Neural cell (in vitro differentiated cells): ENCODE measurements at regions not wholly inside any gene's neighbourhood (a gene's known extent, or its start where the extent isn't known, plus 50 kb on each side); places are given as distances from the start of the nearest gene placed in this dataset.

Experiments
- H2AFZ ChIP-seq: fragments of 200-600, 300-800 bp; sonication (generic), shearing (Covaris generic); 2 replicates; pipeline ENCODE4 v1.6.0; 2014; ENCODE audit warnings: low read depth, mild to moderate bottlenecking, antibody characterized with exemption, low read length, moderate library complexity
- H3F3A ChIP-seq: fragments of 200-600 bp; shearing (Covaris generic); 2 replicates; pipeline ENCODE4 v1.6.1; 2016; ENCODE audit warnings: mild to moderate bottlenecking, moderate library complexity, mixed read lengths, antibody characterized with exemption, low read length; ENCODE audit not compliant: insufficient read depth, poor library complexity, severe bottlenecking
- H3K27ac ChIP-seq: fragments of 200-600, 300-800 bp; sonication (generic), shearing (Covaris generic); 2 replicates; pipeline ENCODE4 v1.5.1; 2014; ENCODE audit warnings: mild to moderate bottlenecking, low read length, moderate library complexity
- H3K27me3 ChIP-seq: fragments of 300-800, 200-600 bp; sonication (generic), shearing (Covaris generic); 2 replicates; pipeline ENCODE4 v1.6.0; 2014; ENCODE audit warnings: mild to moderate bottlenecking, low read depth, low read length, moderate library complexity; ENCODE audit not compliant: insufficient read depth
- H3K36me3 ChIP-seq: fragments of 300-800, 200-600 bp; sonication (generic), shearing (Covaris generic); 2 replicates; pipeline ENCODE4 v1.5.1; 2014; ENCODE audit warnings: mild to moderate bottlenecking, antibody characterized with exemption, low read length, moderate library complexity; ENCODE audit not compliant: insufficient read depth
- H3K4me2 ChIP-seq: fragments of 300-800, 200-600 bp; sonication (generic), shearing (Covaris generic); 2 replicates; pipeline ENCODE4 v1.6.0; 2014; ENCODE audit warnings: mild to moderate bottlenecking, low read length
- H3K4me3 ChIP-seq: fragments of 300-800, 200-600 bp; sonication (generic), shearing (Covaris generic); 2 replicates; pipeline ENCODE4 v1.5.1; 2014; ENCODE audit warnings: mild to moderate bottlenecking, low read length, moderate library complexity
- H3K79me2 ChIP-seq: fragments of 200-600 bp; shearing (Covaris generic); replicated peaks from 2 replicates; pipeline ENCODE4 v1.6.0; 2014; ENCODE audit warnings: mild to moderate bottlenecking, low read length, moderate library complexity; ENCODE audit not compliant: insufficient read depth
- H3K9ac ChIP-seq: fragments of 300-800, 200-600 bp; sonication (generic), shearing (Covaris generic); 2 replicates; pipeline ENCODE4 v1.6.1; 2016; ENCODE audit warnings: mild to moderate bottlenecking, low read length, mixed read lengths
- H3K9me2 ChIP-seq: fragments of 200-600 bp; shearing (Covaris generic); 2 replicates; pipeline ENCODE4 v1.6.1; 2016; ENCODE audit warnings: mild to moderate bottlenecking, low read length, mixed read lengths; ENCODE audit not compliant: insufficient read depth
- H3K9me3 ChIP-seq: fragments of 200-600, 300-800 bp; sonication (generic), shearing (Covaris generic); 2 replicates; pipeline ENCODE4 v1.6.1; 2016; ENCODE audit warnings: mild to moderate bottlenecking, mixed run types, low read length, moderate library complexity, mixed read lengths
- H4K20me1 ChIP-seq: fragments of 200-600 bp; shearing (Covaris generic); 2 replicates; pipeline ENCODE4 v1.6.1; 2016; ENCODE audit warnings: mild to moderate bottlenecking, mixed run types; ENCODE audit not compliant: insufficient read depth
- CTCF ChIP-seq: fragments of 450-650 bp; IDR thresholded peaks from 2 replicates; pipeline ENCODE4 v1.5.1; 2014; ENCODE audit warnings: antibody characterized with exemption, mild to moderate bottlenecking, moderate library complexity; ENCODE audit not compliant: poor library complexity, severe bottlenecking
- EP300 ChIP-seq: fragments of 450-650 bp; conservative IDR thresholded peaks from 2 replicates; pipeline ENCODE4 v1.6.1; 2014; ENCODE audit warnings: antibody characterized with exemption, mild to moderate bottlenecking, moderate library complexity; ENCODE audit not compliant: poor library complexity, severe bottlenecking
- EZH2 ChIP-seq: fragments of 200-600, 300-800 bp; shearing (Covaris generic), sonication (generic); IDR thresholded peaks from 2 replicates; pipeline ENCODE4 v1.6.1; 2014; ENCODE audit warnings: antibody characterized with exemption, low read length, borderline replicate concordance, mild to moderate bottlenecking; ENCODE audit not compliant: insufficient read depth, poor library complexity, severe bottlenecking
- MXI1 ChIP-seq: fragments of 450-650 bp; conservative IDR thresholded peaks from 2 replicates; pipeline ENCODE4 v1.6.1; 2014; ENCODE audit warnings: antibody characterized with exemption, mild to moderate bottlenecking; ENCODE audit not compliant: poor library complexity, severe bottlenecking
- POLR2AphosphoS5 ChIP-seq: IDR thresholded peaks from 2 replicates; pipeline ENCODE4 v1.6.1; 2012
- RAD21 ChIP-seq: fragments of 450-650 bp; conservative IDR thresholded peaks from 2 replicates; pipeline ENCODE4 v1.6.1; 2014; ENCODE audit warnings: antibody characterized with exemption, mild to moderate bottlenecking, moderate library complexity
- REST ChIP-seq: IDR thresholded peaks from 2 replicates; pipeline ENCODE4 v1.6.1; 2012; ENCODE audit warnings: borderline replicate concordance
- SMC3 ChIP-seq: fragments of 450-650 bp; conservative IDR thresholded peaks from 2 replicates; pipeline ENCODE4 v1.6.1; 2014; ENCODE audit warnings: antibody characterized with exemption, mild to moderate bottlenecking, moderate library complexity; ENCODE audit not compliant: poor library complexity
- TAF1 ChIP-seq: IDR thresholded peaks from 2 replicates; pipeline ENCODE4 v1.6.1; 2012; ENCODE audit warnings: low read depth

GRCh38 chr4:14157262-14157661 is 529.7 kb upstream of the BOD1L1 start:
- Histone ChIP-seq H3K27me3 (no peaks in the 10 kb centered on the region), H3K9ac (no peak overlapping the region), H3K79me2 (no peaks in the 10 kb centered on the region), H3F3A (no peaks in the 10 kb centered on the region), H3K9me2 (no peaks in the 10 kb centered on the region), H3K4me2 (no peak overlapping the region), H3K4me3 (no peak overlapping the region), H3K9me3 (no peaks in the 10 kb centered on the region), H4K20me1 (no peaks in the 10 kb centered on the region), H2AFZ (no peak overlapping the region), H3K27ac (no peak overlapping the region), H3K36me3 (no peaks in the 10 kb centered on the region)
- TF ChIP-seq CTCF (no peak), RAD21 (no peak), TAF1 (no peak), EP300 (no peak), EZH2 (no peak), MXI1 (no peak), REST (no peak), SMC3 (no peak), POLR2AphosphoS5 (no peak)

- no peaks in the 10 kb centered on the region for H3K9me2 ChIP-seq
- no peaks in the 10 kb centered on the region for H3K36me3 ChIP-seq
- no peak overlapping the region for H3K27ac ChIP-seq
- no peak overlapping the region for H3K4me2 ChIP-seq
- no peaks in the 10 kb centered on the region for H4K20me1 ChIP-seq
- no peak overlapping the region for H2AFZ ChIP-seq
- H3K9ac ChIP-seq, result no peak overlapping the region
- H3K4me3 ChIP-seq, result no peak overlapping the region
- no peaks in the 10 kb centered on the region for H3K27me3 ChIP-seq
- no peaks in the 10 kb centered on the region for H3F3A ChIP-seq
- no peak for TF ChIP-seq TAF1
- TF ChIP-seq CTCF, result no peak
- no peak for TF ChIP-seq REST
- TF ChIP-seq RAD21, result no peak
- no peak for TF ChIP-seq MXI1
- TF ChIP-seq EZH2, result no peak
- no peak for TF ChIP-seq POLR2AphosphoS5
- no peak for TF ChIP-seq SMC3
- H3K9me3 ChIP-seq, result no peaks in the 10 kb centered on the region
- no peaks in the 10 kb centered on the region for H3K79me2 ChIP-seq
Observed at GRCh38 chr4:14165222-14165920, 537.8 kb upstream of the BOD1L1 start.
